ENCODE measurements at regions not wholly inside any gene's neighbourhood (a gene's known extent, or its start where the extent isn't known, plus 50 kb on each side); places are given as distances from the start of the nearest gene placed in this dataset.

DNA sequence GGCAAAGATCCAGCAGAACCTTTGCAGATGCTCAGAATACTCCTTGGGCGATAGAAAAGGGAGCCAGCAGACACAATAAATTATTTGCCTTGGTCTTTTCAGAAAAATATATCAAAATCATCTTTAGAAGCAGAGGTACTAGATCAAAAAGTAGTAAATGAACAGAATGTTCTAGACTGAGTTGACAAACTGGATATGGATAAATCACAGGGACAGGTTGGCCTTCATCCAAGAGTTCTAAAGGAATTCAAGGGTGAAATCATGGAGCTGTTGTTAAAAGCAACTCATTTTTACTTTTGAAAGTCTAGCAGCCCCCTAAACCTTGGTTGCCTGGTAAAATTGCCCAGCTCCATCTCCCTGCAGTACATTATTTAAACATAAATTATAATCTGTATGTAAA lies 99.1 kb downstream of the PLCE1 start:
- TF ChIP-seq, protein P1, sequence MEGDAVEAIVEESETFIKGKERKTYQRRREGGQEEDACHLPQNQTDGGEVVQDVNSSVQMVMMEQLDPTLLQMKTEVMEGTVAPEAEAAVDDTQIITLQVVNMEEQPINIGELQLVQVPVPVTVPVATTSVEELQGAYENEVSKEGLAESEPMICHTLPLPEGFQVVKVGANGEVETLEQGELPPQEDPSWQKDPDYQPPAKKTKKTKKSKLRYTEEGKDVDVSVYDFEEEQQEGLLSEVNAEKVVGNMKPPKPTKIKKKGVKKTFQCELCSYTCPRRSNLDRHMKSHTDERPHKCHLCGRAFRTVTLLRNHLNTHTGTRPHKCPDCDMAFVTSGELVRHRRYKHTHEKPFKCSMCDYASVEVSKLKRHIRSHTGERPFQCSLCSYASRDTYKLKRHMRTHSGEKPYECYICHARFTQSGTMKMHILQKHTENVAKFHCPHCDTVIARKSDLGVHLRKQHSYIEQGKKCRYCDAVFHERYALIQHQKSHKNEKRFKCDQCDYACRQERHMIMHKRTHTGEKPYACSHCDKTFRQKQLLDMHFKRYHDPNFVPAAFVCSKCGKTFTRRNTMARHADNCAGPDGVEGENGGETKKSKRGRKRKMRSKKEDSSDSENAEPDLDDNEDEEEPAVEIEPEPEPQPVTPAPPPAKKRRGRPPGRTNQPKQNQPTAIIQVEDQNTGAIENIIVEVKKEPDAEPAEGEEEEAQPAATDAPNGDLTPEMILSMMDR (IDR thresholded peaks at IDR 0.05; ENCODE audit: control extremely low read depth, extremely low read depth, low read depth, missing control alignments): no peak
- no peak for DNase-seq (ENCODE audit: extremely low spot score)
- ChIA-PET CTCF (interaction anchor here (0.9 to 1.0 kb wide), 2 partner anchors 12 to 17 kb away, joined by 4 to 6 read pairs; no protein-coding TSS in a partner anchor), POLR2A (no interaction called here)

GRCh38 chr10:94093286-94093905 lies 99.7 kb downstream of the PLCE1 start:
- DNase-seq (ENCODE audit: extremely low spot score): no peak
- CTCF ChIA-PET: interaction anchor here (0.9 to 1.0 kb wide), 2 partner anchors 11 to 16 kb away, joined by 4 to 6 read pairs; no protein-coding TSS in a partner anchor
- TF ChIP-seq, protein P1 (IDR thresholded peaks at IDR 0.05; ENCODE audit: control extremely low read depth, extremely low read depth, low read depth, missing control alignments): no peak
- POLR2A ChIA-PET: no interaction called here

GRCh38 chr10:94094540-94094939 lies 100.8 kb downstream of the PLCE1 start:
- ChIA-PET CTCF (interaction anchor here (1.6 kb wide), 1 partner anchor 10 kb away, joined by 3 read pairs; no protein-coding TSS in a partner anchor), POLR2A (no interaction called here)
- TF ChIP-seq, protein P1 (IDR thresholded peaks at IDR 0.05; ENCODE audit: control extremely low read depth, extremely low read depth, low read depth, missing control alignments): no peak
- DNase-seq (ENCODE audit: extremely low spot score): no peak

GRCh38 chr10:94097656-94098055 lies 103.9 kb downstream of the PLCE1 start:
- no peak for DNase-seq (ENCODE audit: extremely low spot score)
- ChIA-PET CTCF (interaction anchor here (1.1 kb wide), 1 partner anchor 22 kb away, joined by 3 read pairs; no protein-coding TSS in a partner anchor), POLR2A (no interaction called here)
- TF ChIP-seq, protein P1 (IDR thresholded peaks at IDR 0.05; ENCODE audit: control extremely low read depth, extremely low read depth, low read depth, missing control alignments): no peak

DNA sequence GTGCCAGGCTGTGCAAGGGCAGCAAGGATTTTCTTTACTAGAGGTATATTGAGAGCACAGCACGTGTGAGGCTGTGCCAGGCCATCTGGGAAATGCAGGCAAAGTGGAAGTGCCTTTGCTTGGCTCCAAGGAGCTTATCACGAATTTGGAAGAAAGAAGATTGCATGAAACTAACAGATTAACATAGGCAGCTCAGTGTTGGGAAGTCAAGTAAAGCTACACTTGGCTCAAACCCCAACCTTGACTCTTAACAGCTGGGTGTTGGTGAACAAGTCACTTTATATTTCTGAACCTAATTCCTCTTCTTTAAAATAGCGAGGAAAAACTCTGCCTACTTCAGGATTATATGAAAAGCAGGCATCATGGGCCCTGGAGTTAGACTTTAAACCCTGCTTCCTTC lies 105.2 kb downstream of the PLCE1 start:
- CTCF ChIA-PET: no interaction called here
- TF ChIP-seq, protein P1 (IDR thresholded peaks at IDR 0.05; ENCODE audit: control extremely low read depth, extremely low read depth, low read depth, missing control alignments): no peak
- POLR2A ChIA-PET: no interaction called here
- DNase-seq (ENCODE audit: extremely low spot score): no peak

DNA sequence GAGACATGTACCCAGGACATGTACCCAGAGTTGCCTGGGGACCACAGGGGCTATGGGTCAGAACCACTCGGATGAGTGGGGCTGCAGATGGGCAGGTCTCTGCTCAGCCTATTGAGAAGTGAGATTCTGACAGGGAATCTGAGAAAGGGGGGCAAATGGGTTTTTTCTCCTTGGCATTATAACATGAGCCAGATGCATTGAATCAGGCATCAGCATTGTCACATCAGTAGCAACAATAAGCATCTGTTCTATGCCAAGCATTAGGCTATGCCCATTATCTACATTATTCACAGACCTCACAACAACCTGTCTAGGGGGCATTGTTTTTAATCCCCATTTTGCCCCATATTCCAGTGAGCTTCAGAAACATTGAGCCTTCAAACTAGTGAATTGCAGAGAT lies 108.2 kb downstream of the PLCE1 start:
- CTCF ChIA-PET: no interaction called here
- POLR2A ChIA-PET: no interaction called here
- no peak for DNase-seq (ENCODE audit: extremely low spot score)
- TF ChIP-seq, protein P1 (IDR thresholded peaks at IDR 0.05; ENCODE audit: control extremely low read depth, extremely low read depth, low read depth, missing control alignments): no peak

Data from GM10248 (cell line).